GM20000 (cell line): ENCODE measurements at regions not wholly inside any gene's neighbourhood (a gene's known extent, or its start where the extent isn't known, plus 50 kb on each side); places are given as distances from the start of the nearest gene placed in this dataset.
"Not testable (repeated sequence)": the region's sequence is repeated elsewhere in the genome, so short reads cannot be mapped to it uniquely, and the experiment has no call there.

Experiments used
- DNase-seq: peaks from one replicate; pipeline ENCODE4 v3.0.0; 2012; ENCODE audit warnings: low spot score
- CTCF ChIP-seq: IDR thresholded peaks from 2 replicates; pipeline ENCODE4 v1.5.1; 2012; ENCODE audit warnings: mild to moderate bottlenecking, control low read depth; ENCODE audit errors: extremely low read depth, missing control alignments

DNA sequence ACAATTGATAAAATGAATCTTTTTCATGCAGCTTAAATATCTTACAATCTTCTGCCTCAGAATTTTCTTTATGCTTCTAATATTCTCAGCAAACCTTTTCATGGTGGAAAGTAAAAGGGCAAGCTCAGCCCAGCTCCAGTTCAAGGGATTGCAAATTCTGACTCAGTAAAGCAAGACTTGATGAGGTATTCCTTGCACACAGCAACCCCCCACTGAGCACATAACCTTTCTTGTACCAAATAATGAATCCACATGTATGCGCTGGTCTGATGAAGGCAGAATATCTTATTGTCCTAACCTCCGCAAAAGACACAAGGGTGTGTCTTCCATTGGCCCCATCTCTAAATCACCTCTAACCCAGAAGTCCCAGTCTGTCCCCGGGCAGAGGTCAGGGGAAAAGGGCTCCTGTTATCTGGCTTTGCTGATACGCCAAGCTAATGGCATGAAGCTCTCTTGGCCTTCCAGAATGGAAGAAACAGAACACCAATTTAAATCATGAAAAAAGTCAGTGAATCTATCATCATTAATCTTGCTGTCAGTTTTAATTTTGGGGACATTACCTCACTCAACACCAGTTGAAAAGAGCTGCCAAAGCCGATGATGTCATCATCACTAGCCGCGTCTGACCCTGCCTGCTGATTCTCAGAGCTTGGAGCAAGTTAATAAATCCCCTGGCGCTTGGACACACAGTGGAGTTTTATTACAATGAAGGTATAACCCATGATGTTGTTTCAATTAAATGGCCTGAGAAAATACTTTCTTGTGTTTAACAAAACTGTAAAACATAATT, 592.5 kb upstream of the CLINT1 start:
- TF ChIP-seq CTCF = no peak
- no peak for DNase-seq

DNA sequence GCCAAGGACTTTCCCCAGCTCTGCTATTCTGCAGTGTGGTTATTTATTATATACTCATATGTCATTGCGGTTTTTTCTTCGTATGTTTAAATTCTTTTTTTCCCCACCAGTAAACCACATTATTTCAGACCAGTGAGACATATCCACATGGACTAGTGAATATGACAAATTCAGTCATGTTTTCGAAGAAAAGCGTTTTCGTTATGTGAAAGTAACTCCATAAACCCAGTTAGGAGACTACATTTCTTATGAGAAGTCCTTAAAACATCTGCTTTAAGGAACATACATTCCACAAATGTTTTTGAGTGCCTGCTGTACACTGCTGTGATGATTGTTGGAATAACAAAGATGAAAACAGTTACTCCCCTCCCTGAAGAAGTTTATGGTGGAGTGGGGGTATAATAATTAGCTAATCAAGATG, 591.8 kb upstream of the CLINT1 start:
- DNase-seq = no peak
- no peak for TF ChIP-seq CTCF

- not testable (repeated sequence) for DNase-seq
Observed at GRCh38 chr5:158446761-158447160, 587.8 kb upstream of the CLINT1 start.

DNA sequence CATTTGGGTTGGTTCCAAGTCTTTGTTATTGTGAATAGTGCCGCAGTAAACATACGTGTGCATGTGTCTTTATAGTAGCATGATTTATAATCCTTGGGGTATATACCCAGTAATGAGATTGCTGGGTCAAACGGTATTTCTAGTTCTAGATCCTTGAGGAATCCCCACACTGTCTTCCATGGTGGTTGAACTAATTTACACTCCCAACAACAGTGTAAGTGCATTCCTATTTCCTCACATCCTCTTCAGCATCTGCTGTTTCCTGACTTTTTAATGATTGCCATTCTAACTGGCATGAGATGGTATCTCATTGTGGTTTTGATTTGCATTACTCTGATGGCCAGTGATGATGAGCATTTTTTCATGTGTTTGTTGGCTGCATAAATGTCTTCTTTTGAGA, 580.3 kb upstream of the CLINT1 start:
- DNase-seq = not testable (repeated sequence)

GRCh38 chr5:158436271-158437065, 577.5 kb upstream of the CLINT1 start:
- no peak for TF ChIP-seq CTCF
- no peak for DNase-seq

DNA sequence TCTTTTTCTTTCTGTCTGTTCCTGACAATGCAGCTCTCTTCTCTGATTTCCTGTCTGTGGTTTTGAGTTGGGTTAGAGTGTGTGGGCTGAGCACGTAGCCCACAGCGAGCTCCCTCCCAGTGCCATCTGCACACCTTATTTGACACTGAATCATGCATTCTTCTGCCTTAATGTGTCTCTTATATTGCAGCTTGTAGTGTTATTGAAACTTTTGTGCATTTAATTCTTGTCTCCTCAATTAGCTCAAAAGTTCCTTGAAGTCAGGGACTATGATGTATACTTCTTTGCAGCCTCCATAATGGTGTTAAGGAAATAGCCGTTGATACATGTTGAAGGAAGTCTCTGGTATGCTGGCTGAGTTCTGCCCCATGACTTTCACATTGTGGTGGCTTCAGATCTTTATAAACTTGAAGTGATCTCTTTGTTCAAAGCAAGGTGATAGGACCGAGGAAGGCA, 576.2 kb upstream of the CLINT1 start:
- TF ChIP-seq CTCF = no peak
- peak; percentile 36 for DNase-seq

GRCh38 chr5:158434749-158435148, 575.8 kb upstream of the CLINT1 start:
- no peak for DNase-seq
- TF ChIP-seq CTCF = no peak

- DNase-seq = no peak
Observed at GRCh38 chr5:158433634-158434033, 574.7 kb upstream of the CLINT1 start.

More at GRCh38 chr5:158433634-158434033, 574.7 kb upstream of the CLINT1 start:
- no peak for TF ChIP-seq CTCF
